B cell (primary cell): ENCODE measurements at regions not wholly inside any gene's neighbourhood (a gene's known extent, or its start where the extent isn't known, plus 50 kb on each side); places are given as distances from the start of the nearest gene placed in this dataset.

Source experiments
- ATAC-seq: fragments of 200-7000 bp; cut with Tn5 transposase; one replicate; pipeline ENCODE4 v1.10.0; 2021; ENCODE audit warnings: low read depth, mild to moderate bottlenecking, moderate number of reproducible peaks, moderate library complexity
- CTCF ChIA-PET: fragments of 350-600 bp; sonication (Branson Sonifier 250); formaldehyde crosslinking; loops from one replicate; lab custom pipeline; 2021; ENCODE audit warnings: antibody characterized with exemption, inconsistent platforms; lab: Charles Lee
- POLR2A ChIA-PET: fragments of 350-600 bp; sonication (Branson Sonifier 250); formaldehyde crosslinking; loops from one replicate; lab custom pipeline; 2021; ENCODE audit warnings: antibody characterized with exemption; lab: Charles Lee
- DNase-seq: peaks from one replicate; pipeline ENCODE4 v3.0.0; 2013
- H2AFZ ChIP-seq: 2 replicates; pipeline ENCODE4 v1.6.1; 2012; ENCODE audit warnings: mild to moderate bottlenecking, low read depth, low read length; ENCODE audit not compliant: insufficient read depth, poor library complexity, severe bottlenecking
- H3K27ac ChIP-seq, 2 donors: 1 replicate in 1 of 2; 2 replicates in 1 of 2; pipeline ENCODE4 v1.5.1; 2012 to 2013; ENCODE audit warnings: low read length in 2 of 2, mild to moderate bottlenecking in 2 of 2, moderate library complexity in 1 of 2
- H3K27me3 ChIP-seq, 4 experiments: fragments of 200-600 bp in 1 of 4; sonication (generic) in 1 of 4; replicated peaks in 1 of 4; 1 replicate in 2 of 4; 2 replicates in 2 of 4; pipeline versions ENCODE4 v1.6.1 to v1.7.0; 2013 to 2016; ENCODE audit warnings: low read length in 3 of 4, mild to moderate bottlenecking in 2 of 4, mixed read lengths in 1 of 4, moderate library complexity in 1 of 4; ENCODE audit not compliant: insufficient read depth in 4 of 4, control insufficient read depth in 3 of 4; ENCODE audit errors: control extremely low read depth in 1 of 4
- H3K36me3 ChIP-seq, 2 experiments: replicated peaks in 1 of 2; 1 replicate in 1 of 2; 2 replicates in 1 of 2; pipeline versions ENCODE4 v1.6.1 to v1.7.1; 2013; ENCODE audit warnings: low read length in 1 of 2; ENCODE audit not compliant: insufficient read depth in 2 of 2, control insufficient read depth in 1 of 2; ENCODE audit errors: control extremely low read depth in 1 of 2, extremely low read depth in 1 of 2
- H3K4me1 ChIP-seq, 2 donors: fragments of 200-600 bp in 1 of 2; sonication (generic) in 1 of 2; 1 replicate in 1 of 2; 2 replicates in 1 of 2; pipeline versions ENCODE4 v1.5.1 to v1.6.1; 2013 to 2017; ENCODE audit warnings: low read length in 2 of 2; ENCODE audit not compliant: control insufficient read depth in 2 of 2, insufficient read depth in 2 of 2
- H3K4me2 ChIP-seq: replicated peaks from 2 replicates; pipeline ENCODE3; 2012; ENCODE audit warnings: mild to moderate bottlenecking, low read depth, low read length; ENCODE audit not compliant: poor library complexity, severe bottlenecking
- H3K4me3 ChIP-seq, 5 experiments: fragments of 200-600 bp in 1 of 5; sonication (generic) in 1 of 5; 1 replicate in 3 of 5; 2 replicates in 2 of 5; pipeline versions ENCODE4 v1.5.1 to v1.7.0; 2011 to 2016; ENCODE audit warnings: low read length in 4 of 5, mild to moderate bottlenecking in 4 of 5, low read depth in 2 of 5, control low read depth in 1 of 5, moderate library complexity in 1 of 5; ENCODE audit not compliant: insufficient read depth in 1 of 5; ENCODE audit errors: control extremely low read depth in 1 of 5, extremely low read depth in 1 of 5
- H3K79me2 ChIP-seq: fragments of 200-600 bp; sonication (generic); one replicate; pipeline ENCODE4 v1.6.0; 2016; ENCODE audit warnings: low read length; ENCODE audit not compliant: control insufficient read depth, insufficient read depth
- H3K9ac ChIP-seq: fragments of 200-600 bp; sonication (generic); 2 replicates; pipeline ENCODE4 v1.6.1; 2017; ENCODE audit warnings: mild to moderate bottlenecking, low read length, moderate library complexity
- H3K9me3 ChIP-seq, 3 donors: one replicate each; pipeline versions ENCODE4 v1.6.1 to v1.7.1; 2013; ENCODE audit warnings: low read length in 2 of 3; ENCODE audit not compliant: control insufficient read depth in 2 of 3, insufficient read depth in 1 of 3; ENCODE audit errors: control extremely low read depth in 1 of 3
- H4K20me1 ChIP-seq: 2 replicates; pipeline ENCODE4 v1.6.0; 2012; ENCODE audit warnings: mild to moderate bottlenecking, low read length; ENCODE audit not compliant: insufficient read depth, control insufficient read depth, poor library complexity, severe bottlenecking
- H3K27ac Mint-ChIP-seq: one replicate; pipeline ENCODE4 v1.8.0; 2021; ENCODE audit warnings: mixed read lengths
- H3K27me3 Mint-ChIP-seq: one replicate; pipeline ENCODE4 v1.8.0; 2021; ENCODE audit warnings: mixed read lengths
- H3K4me1 Mint-ChIP-seq: one replicate; pipeline ENCODE4 v1.8.0; 2021; ENCODE audit warnings: mixed read lengths
- H3K4me3 Mint-ChIP-seq: one replicate; pipeline ENCODE4 v1.8.0; 2021; ENCODE audit warnings: mixed read lengths
- H3K9me3 Mint-ChIP-seq: one replicate; pipeline ENCODE4 v1.8.0; 2022; ENCODE audit warnings: mixed read lengths; ENCODE audit not compliant: insufficient read depth
- EZH2 ChIP-seq: IDR thresholded peaks from 2 replicates; pipeline ENCODE4 v1.6.1; 2012; ENCODE audit warnings: borderline replicate concordance, low read depth, mild to moderate bottlenecking, moderate library complexity, low read length; ENCODE audit not compliant: insufficient read depth, poor library complexity, severe bottlenecking
- WGBS: methylation state at CpG from one replicate; pipeline ENCODE4 v1.1.5; 2013; ENCODE audit warnings: missing lambda C conversion rate; ENCODE audit not compliant: insufficient coverage; 5-methylcytosine and 5-hydroxymethylcytosine counted together
- intact Hi-C: fragments of 100-400 bp; cut with micrococcal nuclease; formaldehyde crosslinking; loops from one replicate; pipeline ENCODE4 v1.10.0; 2022
- TF ChIP-seq, protein P1 (sequence below): fragments of 200-600 bp; IDR thresholded peaks from one replicate; pipeline ENCODE4 v1.8.0; 2022; ENCODE audit warnings: antibody characterized with exemption, mild to moderate bottlenecking

DNA sequence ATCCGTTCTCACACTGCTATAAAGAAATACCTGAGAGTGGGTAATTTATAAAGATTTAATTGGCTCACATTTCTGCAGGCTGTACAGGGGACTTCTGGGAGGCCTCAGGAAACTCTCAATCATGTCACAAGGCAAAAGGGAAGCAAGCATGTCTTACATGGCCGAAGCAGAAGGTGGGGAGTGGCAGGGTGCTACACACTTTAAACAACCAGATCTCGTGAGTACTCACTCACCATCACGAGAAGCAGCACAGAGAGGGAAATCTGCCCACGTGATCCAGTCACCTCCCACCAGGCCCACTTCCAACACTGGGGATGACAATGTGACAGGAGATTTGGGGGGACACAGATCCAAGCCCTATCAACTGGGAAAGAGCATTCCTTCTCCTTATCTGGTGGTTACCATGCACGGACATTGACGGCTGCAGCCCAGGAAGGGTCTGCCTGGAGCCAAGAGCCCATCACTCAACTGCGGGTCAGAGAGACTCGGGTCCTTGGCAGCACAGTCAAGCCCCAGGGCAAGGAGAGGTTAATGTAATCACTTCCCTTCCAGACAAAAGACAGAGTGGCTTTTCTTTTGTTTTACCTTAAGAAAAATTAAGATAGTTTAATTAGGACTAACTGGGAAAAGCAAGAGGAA lies 112.3 kb upstream of the CST7 start:
- Histone ChIP-seq H3K9me3 (peaks cover 0 to 3% (median 0%) of the 10 kb centered on the region in 3 donors), H3K79me2 (no peaks in the 10 kb centered on the region), H3K4me3 (no peak overlapping the region), H2AFZ (no peak overlapping the region), H3K9ac (no peak overlapping the region), H3K27ac (no peak overlapping the region), H4K20me1 (no peaks in the 10 kb centered on the region), H3K4me1 (no peaks in the 10 kb centered on the region), H3K36me3 (no peaks in the 10 kb centered on the region), H3K27me3 (peaks cover 0 to 12% (median 9%) of the 10 kb centered on the region in 4 experiments), H3K4me2 (no peak overlapping the region)
- H3K4me1 Mint-ChIP-seq, result no peaks in the 10 kb centered on the region
- H3K27me3 Mint-ChIP-seq, result peaks cover 53% of the 10 kb centered on the region
- ATAC-seq (no peak), DNase-seq (no peak)
- TF ChIP-seq, protein P1, sequence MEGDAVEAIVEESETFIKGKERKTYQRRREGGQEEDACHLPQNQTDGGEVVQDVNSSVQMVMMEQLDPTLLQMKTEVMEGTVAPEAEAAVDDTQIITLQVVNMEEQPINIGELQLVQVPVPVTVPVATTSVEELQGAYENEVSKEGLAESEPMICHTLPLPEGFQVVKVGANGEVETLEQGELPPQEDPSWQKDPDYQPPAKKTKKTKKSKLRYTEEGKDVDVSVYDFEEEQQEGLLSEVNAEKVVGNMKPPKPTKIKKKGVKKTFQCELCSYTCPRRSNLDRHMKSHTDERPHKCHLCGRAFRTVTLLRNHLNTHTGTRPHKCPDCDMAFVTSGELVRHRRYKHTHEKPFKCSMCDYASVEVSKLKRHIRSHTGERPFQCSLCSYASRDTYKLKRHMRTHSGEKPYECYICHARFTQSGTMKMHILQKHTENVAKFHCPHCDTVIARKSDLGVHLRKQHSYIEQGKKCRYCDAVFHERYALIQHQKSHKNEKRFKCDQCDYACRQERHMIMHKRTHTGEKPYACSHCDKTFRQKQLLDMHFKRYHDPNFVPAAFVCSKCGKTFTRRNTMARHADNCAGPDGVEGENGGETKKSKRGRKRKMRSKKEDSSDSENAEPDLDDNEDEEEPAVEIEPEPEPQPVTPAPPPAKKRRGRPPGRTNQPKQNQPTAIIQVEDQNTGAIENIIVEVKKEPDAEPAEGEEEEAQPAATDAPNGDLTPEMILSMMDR, result no peak
- TF ChIP-seq EZH2, result no peak
- no peaks in the 10 kb centered on the region for H3K9me3 Mint-ChIP-seq
- 69% methylated on average over 7 of the region's 9 CpGs for WGBS
- intact Hi-C loops, result no loop called here
- CTCF ChIA-PET, result no interaction called here
- no peak overlapping the region for H3K4me3 Mint-ChIP-seq
- H3K27ac Mint-ChIP-seq, result no peak overlapping the region
- POLR2A ChIA-PET, result no interaction called here

DNA sequence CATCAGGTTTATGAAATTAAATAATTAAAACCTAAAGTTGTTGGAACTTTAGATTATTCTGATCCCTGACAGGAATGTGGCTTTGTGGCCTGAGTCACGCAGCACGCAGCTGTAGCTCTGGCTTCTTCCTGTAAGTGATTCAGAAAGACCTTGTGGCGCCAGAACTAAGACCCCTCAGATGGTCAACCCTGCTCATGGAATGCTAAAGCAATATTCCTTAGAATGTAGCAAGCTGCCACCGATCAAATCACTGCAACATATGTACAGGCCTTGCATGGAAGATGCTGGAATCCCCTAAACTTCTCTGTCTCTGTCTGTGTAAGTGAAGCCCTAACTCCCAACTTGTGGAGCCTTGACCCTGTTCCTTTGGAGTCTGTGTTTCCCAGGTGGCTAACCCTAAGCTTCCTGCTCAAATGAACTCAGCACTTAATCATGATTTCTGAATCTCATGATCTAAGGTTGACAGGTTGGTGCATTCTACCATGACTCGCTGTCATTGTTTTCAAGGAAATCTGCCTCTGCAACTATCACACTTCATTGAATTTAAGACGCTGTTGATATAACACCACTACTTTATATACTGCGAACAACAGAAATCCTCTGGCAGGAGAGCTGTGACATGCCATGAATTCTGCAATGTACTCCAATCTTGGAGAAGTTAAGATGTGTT lies 111.2 kb upstream of the CST7 start:
- no peak for DNase-seq
- Histone ChIP-seq H3K27ac (no peak overlapping the region), H3K4me2 (no peak overlapping the region), H3K4me1 (peaks cover 8 to 10% of the 10 kb centered on the region in 2 donors), H2AFZ (no peak overlapping the region), H4K20me1 (no peaks in the 10 kb centered on the region), H3K9ac (no peak overlapping the region), H3K36me3 (no peaks in the 10 kb centered on the region), H3K27me3 (peaks cover 0 to 13% (median 11%) of the 10 kb centered on the region in 4 experiments), H3K4me3 (no peak overlapping the region), H3K9me3 (peaks cover 0 to 5% (median 0%) of the 10 kb centered on the region in 3 donors), H3K79me2 (no peaks in the 10 kb centered on the region)
- ChIA-PET CTCF (no interaction called here), POLR2A (no interaction called here)
- no peak for TF ChIP-seq EZH2
- TF ChIP-seq, protein P1, result no peak
- Mint-ChIP-seq H3K27me3 (peaks cover 57% of the 10 kb centered on the region), H3K4me3 (no peak overlapping the region), H3K9me3 (no peaks in the 10 kb centered on the region), H3K4me1 (peaks cover 9% of the 10 kb centered on the region), H3K27ac (no peak overlapping the region)
- WGBS, result 92% methylated on average over 5 of the region's 7 CpGs
- intact Hi-C loops, result no loop called here
- ATAC-seq, result no peak
